Endothelial cell of umbilical vein (primary cell): ENCODE measurements at regions not wholly inside any gene's neighbourhood (a gene's known extent, or its start where the extent isn't known, plus 50 kb on each side); places are given as distances from the start of the nearest gene placed in this dataset.

Experiments used
- BruUV-seq: library from RNA; stranded (reverse); fragments of 400-500 nt; replicated peaks from 2 replicates; lab custom pipeline; 2021; lab: Mats Ljungman, UMichigan
- CTCF ChIA-PET: fragments of 300-600, 350-600 bp; sonication (Branson Sonifier 250); formaldehyde crosslinking; loops from one replicate; lab custom pipeline; 2021; ENCODE audit warnings: antibody characterized with exemption, inconsistent platforms; lab: Charles Lee
- POLR2A ChIA-PET: fragments of 300-600, 350-600 bp; sonication (Branson Sonifier 250); formaldehyde crosslinking; loops from one replicate; lab custom pipeline; 2021; ENCODE audit warnings: antibody characterized with exemption, inconsistent platforms; lab: Charles Lee
- DNase-seq: peaks from one replicate; pipeline ENCODE4 v3.0.0-alpha.2; 2011; ENCODE audit warnings: low read depth, low spot score
- FAIRE-seq: peaks from 2 replicates; lab custom pipeline; 2011; peaks lifted over from hg19 to GRCh38; lab: Jason Lieb, UNC
- H2AFZ ChIP-seq: 2 replicates; pipeline ENCODE4 v1.6.0; 2012; ENCODE audit warnings: low read depth, low read length, control low read depth, inconsistent platforms
- H3K27ac ChIP-seq: 2 replicates; pipeline ENCODE4 v1.5.1; 2011; ENCODE audit warnings: low read depth, mild to moderate bottlenecking, control low read depth, low read length, moderate library complexity; ENCODE audit not compliant: insufficient read depth
- H3K27me3 ChIP-seq, 2 experiments: 2 replicates each; pipeline versions ENCODE4 v1.6.0 to v1.6.1; 2011; ENCODE audit warnings: low read length in 2 of 2, mixed read lengths in 1 of 2; ENCODE audit not compliant: control insufficient read depth in 2 of 2, insufficient read depth in 2 of 2
- H3K36me3 ChIP-seq, 2 experiments: 2 replicates in 1 of 2; 3 replicates in 1 of 2; pipeline ENCODE4 v1.5.1; 2011; ENCODE audit warnings: low read length in 2 of 2, mild to moderate bottlenecking in 1 of 2, moderate library complexity in 1 of 2; ENCODE audit not compliant: control insufficient read depth in 2 of 2, insufficient read depth in 2 of 2; ENCODE audit errors: extremely low read depth in 1 of 2
- H3K4me1 ChIP-seq: 3 replicates; pipeline ENCODE4 v1.5.1; 2011; ENCODE audit warnings: mild to moderate bottlenecking, low read length; ENCODE audit not compliant: control insufficient read depth, insufficient read depth; ENCODE audit errors: extremely low read depth
- H3K4me2 ChIP-seq: 2 replicates; pipeline ENCODE4 v1.6.1; 2011; ENCODE audit warnings: low read length, control low read depth, mixed read lengths; ENCODE audit not compliant: insufficient read depth
- H3K4me3 ChIP-seq, 3 experiments: fragments of 200-600 bp in 1 of 3; sonication (generic), shearing (Covaris generic) in 1 of 3; replicated peaks in 1 of 3; 2 replicates each; pipeline ENCODE4 v1.5.1; 2011 to 2016; ENCODE audit warnings: control low read depth in 3 of 3, low read length in 3 of 3, mild to moderate bottlenecking in 2 of 3, inconsistent platforms in 1 of 3, low read depth in 1 of 3, moderate library complexity in 1 of 3; ENCODE audit not compliant: insufficient read depth in 1 of 3
- H3K79me2 ChIP-seq: 2 replicates; pipeline ENCODE4 v1.6.0; 2012; ENCODE audit warnings: low read length, inconsistent platforms; ENCODE audit not compliant: control insufficient read depth, insufficient read depth
- H3K9ac ChIP-seq: replicated peaks from 2 replicates; pipeline ENCODE3; 2011; ENCODE audit warnings: low read length, control low read depth; ENCODE audit not compliant: insufficient read depth; ENCODE audit errors: extremely low read depth
- H3K9me1 ChIP-seq: replicated peaks from 3 replicates; pipeline ENCODE4 v1.6.0; 2011; ENCODE audit warnings: mild to moderate bottlenecking, low read length; ENCODE audit not compliant: control insufficient read depth, insufficient read depth; ENCODE audit errors: extremely low read depth
- H3K9me3 ChIP-seq: replicated peaks from 2 replicates; pipeline ENCODE4 v1.5.1; 2012; ENCODE audit warnings: low read length, inconsistent platforms; ENCODE audit not compliant: control insufficient read depth, insufficient read depth
- H4K20me1 ChIP-seq: replicated peaks from 2 replicates; pipeline ENCODE3; 2011; ENCODE audit warnings: mild to moderate bottlenecking, low read length; ENCODE audit not compliant: control insufficient read depth, insufficient read depth; ENCODE audit errors: extremely low read depth
- FOS ChIP-seq: IDR thresholded peaks from 2 replicates; pipeline ENCODE4 v1.6.1; 2011; ENCODE audit warnings: mild to moderate bottlenecking, low read length, moderate library complexity, borderline replicate concordance; ENCODE audit not compliant: insufficient read depth
- GATA2 ChIP-seq: IDR thresholded peaks from 2 replicates; pipeline ENCODE4 v1.7.0; 2011; ENCODE audit warnings: low read depth, mild to moderate bottlenecking, moderate library complexity, mixed read lengths, low read length; ENCODE audit not compliant: insufficient read length, insufficient read depth
- JUN ChIP-seq: IDR thresholded peaks from 2 replicates; pipeline ENCODE4 v1.6.1; 2011; ENCODE audit warnings: borderline replicate concordance, low read depth; ENCODE audit not compliant: insufficient read length, insufficient read depth
- dilution Hi-C: fragments of 300-500 bp; cut with MboI; formaldehyde crosslinking; loops from one replicate; pipeline ENCODE4 v1.15.0; 2019; ENCODE audit warnings: low sequenced_read_pairs; ENCODE audit not compliant: extremely low pct_ligation_motif_present
- intact Hi-C: fragments of 100-400 bp; cut with micrococcal nuclease; formaldehyde crosslinking; loops from one replicate; pipeline ENCODE4 v1.10.0; 2022
- TF ChIP-seq, protein P1 (sequence below): IDR thresholded peaks from 2 replicates; pipeline ENCODE4 v1.6.1; 2011; ENCODE audit not compliant: insufficient read depth, insufficient read length

- DNase-seq: peak; percentile 95
- Histone ChIP-seq H3K79me2 (no peaks in the 10 kb centered on the region), H3K9ac (peak overlapping the region; percentile 60), H3K9me1 (no peaks in the 10 kb centered on the region), H3K4me3 (no peak overlapping the region), H4K20me1 (no peaks in the 10 kb centered on the region), H3K4me1 (peaks cover 14% of the 10 kb centered on the region), H3K27me3 (no peaks in the 10 kb centered on the region), H3K9me3 (no peaks in the 10 kb centered on the region), H3K36me3 (no peaks in the 10 kb centered on the region), H3K4me2 (peak overlapping the region; percentile 52), H3K27ac (peak overlapping the region; percentile 68), H2AFZ (no peak overlapping the region)
- ChIA-PET CTCF (no interaction called here), POLR2A (no interaction called here)
- dilution Hi-C loops (no loop called here), intact Hi-C loops (loop anchor here (5.0 to 10.0 kb wide), 3 partner anchors 142 to 1015 kb away; partner anchors contain the start of gene NRP1)
- TSS peak; percentile 30 for BruUV-seq
- peak; percentile 85 for FAIRE-seq
- TF ChIP-seq JUN (peak; percentile 98), FOS (peak; percentile 91), GATA2 (peak; percentile 59)
- TF ChIP-seq, protein P1, sequence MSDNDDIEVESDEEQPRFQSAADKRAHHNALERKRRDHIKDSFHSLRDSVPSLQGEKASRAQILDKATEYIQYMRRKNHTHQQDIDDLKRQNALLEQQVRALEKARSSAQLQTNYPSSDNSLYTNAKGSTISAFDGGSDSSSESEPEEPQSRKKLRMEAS: no peak
These were observed 174.9 kb upstream of the NRP1 start for GRCh38 chr10:33509231-33509831.

GRCh38 chr10:33507662-33508425, 173.4 kb upstream of the NRP1 start:
- Histone ChIP-seq H3K79me2 (no peaks in the 10 kb centered on the region), H3K27me3 (no peaks in the 10 kb centered on the region), H4K20me1 (no peaks in the 10 kb centered on the region), H3K9me1 (no peaks in the 10 kb centered on the region), H3K4me1 (peaks cover 14% of the 10 kb centered on the region), H2AFZ (no peak overlapping the region), H3K4me3 (no peak overlapping the region), H3K4me2 (no peak overlapping the region), H3K9ac (no peak overlapping the region), H3K36me3 (no peaks in the 10 kb centered on the region), H3K27ac (no peak overlapping the region), H3K9me3 (no peaks in the 10 kb centered on the region)
- no peak for DNase-seq
- TF ChIP-seq FOS: no peak
- dilution Hi-C loops (no loop called here), intact Hi-C loops (loop anchor here (5.0 to 10.0 kb wide), 3 partner anchors 141 to 1017 kb away; partner anchors contain the start of gene NRP1)
- CTCF ChIA-PET: no interaction called here
- BruUV-seq: no TSS peak
- FAIRE-seq: no peak
- POLR2A ChIA-PET: no interaction called here
